ENCODE measurements at regions not wholly inside any gene's neighbourhood (a gene's known extent, or its start where the extent isn't known, plus 50 kb on each side); places are given as distances from the start of the nearest gene placed in this dataset.

DNA sequence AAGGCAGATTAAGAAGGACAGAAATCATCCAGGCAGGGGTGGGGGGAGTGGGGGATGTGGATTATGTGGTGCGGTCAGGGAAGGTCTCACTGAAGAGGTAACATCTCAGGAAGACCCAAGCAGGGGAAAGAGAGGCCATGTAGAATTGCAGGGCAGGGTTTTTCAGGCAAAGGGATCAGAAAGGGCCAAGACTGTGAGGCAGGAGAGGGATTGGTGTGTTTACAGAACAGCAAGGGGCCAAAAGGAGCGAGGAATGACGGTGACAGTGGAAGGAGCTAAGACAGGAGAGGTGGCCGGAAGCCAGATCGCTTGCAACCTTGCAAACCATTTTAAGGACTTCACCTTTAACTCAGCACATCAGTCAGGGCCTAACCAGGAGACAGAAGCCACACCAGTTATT, 535.4 kb upstream of the JARID2 start:
- H3K4me1 ChIP-seq, result peaks cover 0 to 3% (median 0%) of the 10 kb centered on the region in 4 donors
- DNase-seq, result no peak
- TF ChIP-seq EP300 (IDR thresholded peaks at IDR 0.05) (no peak), POLR2AphosphoS5 (IDR thresholded peaks at IDR 0.05) (no peak), POLR2A (IDR thresholded peaks at IDR 0.05) (no peak)
- TF ChIP-seq, protein P1, sequence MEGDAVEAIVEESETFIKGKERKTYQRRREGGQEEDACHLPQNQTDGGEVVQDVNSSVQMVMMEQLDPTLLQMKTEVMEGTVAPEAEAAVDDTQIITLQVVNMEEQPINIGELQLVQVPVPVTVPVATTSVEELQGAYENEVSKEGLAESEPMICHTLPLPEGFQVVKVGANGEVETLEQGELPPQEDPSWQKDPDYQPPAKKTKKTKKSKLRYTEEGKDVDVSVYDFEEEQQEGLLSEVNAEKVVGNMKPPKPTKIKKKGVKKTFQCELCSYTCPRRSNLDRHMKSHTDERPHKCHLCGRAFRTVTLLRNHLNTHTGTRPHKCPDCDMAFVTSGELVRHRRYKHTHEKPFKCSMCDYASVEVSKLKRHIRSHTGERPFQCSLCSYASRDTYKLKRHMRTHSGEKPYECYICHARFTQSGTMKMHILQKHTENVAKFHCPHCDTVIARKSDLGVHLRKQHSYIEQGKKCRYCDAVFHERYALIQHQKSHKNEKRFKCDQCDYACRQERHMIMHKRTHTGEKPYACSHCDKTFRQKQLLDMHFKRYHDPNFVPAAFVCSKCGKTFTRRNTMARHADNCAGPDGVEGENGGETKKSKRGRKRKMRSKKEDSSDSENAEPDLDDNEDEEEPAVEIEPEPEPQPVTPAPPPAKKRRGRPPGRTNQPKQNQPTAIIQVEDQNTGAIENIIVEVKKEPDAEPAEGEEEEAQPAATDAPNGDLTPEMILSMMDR (IDR thresholded peaks at IDR 0.05), result no peak
- no peak overlapping the region for H3K4me3 ChIP-seq
- H3K27me3 ChIP-seq, result no peaks in the 10 kb centered on the region
- ATAC-seq (ENCODE audit: low FRiP score in 2 of 2), result no peak
- no peaks in the 10 kb centered on the region for H3K9me3 ChIP-seq
- peak overlapping the region in 1 of 4 donors; percentile 58 for H3K27ac ChIP-seq
- WGBS, 2 donors, result 93 to 96% methylated on average over 5 of the region's 5 CpGs
- H3K36me3 ChIP-seq, result no peaks in the 10 kb centered on the region

DNA sequence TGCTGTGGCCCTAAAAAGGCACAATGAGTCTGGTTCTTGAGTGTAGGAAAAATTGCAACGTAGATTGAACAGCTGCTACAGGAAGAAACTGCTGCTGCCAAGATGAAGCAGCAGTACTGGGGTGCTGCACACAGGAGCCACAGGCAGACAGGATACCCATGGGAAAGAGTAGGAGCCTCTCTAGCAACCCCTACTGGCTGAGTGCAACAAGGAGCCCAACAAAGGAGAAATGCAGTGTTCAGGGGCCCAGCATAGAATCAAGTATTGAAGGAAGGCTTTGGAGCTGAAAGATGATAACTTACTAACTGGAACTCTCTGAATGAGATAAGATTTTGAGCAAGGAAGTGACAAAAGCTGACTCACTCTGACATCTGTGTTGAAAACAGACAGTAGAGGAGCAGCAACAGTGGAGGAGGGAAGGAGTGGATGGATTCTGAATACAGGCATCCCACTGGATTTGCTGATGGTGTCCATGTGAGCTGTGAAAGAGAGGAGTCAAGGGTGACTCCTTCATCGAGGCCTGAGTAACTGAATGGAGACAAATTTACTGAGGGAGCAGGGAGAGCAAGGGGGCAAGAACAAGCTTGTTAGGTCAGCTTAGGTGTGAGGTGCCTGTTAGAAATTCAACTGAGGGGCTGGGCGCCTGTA, 534.7 kb upstream of the JARID2 start:
- peak overlapping the region in 1 of 4 donors; percentile 58 for H3K27ac ChIP-seq
- peak in 1 of 2 donors; percentile 74 for DNase-seq
- H3K4me3 ChIP-seq, result no peak overlapping the region
- no peaks in the 10 kb centered on the region for H3K36me3 ChIP-seq
- WGBS, 2 donors, result 66 to 77% methylated on average over 3 of the region's 3 CpGs
- TF ChIP-seq, protein P1 (IDR thresholded peaks at IDR 0.05), result peak; percentile 26 to 62 (median 42)
- no peak for TF ChIP-seq POLR2A (IDR thresholded peaks at IDR 0.05)
- no peak for TF ChIP-seq EP300 (IDR thresholded peaks at IDR 0.05)
- TF ChIP-seq POLR2AphosphoS5 (IDR thresholded peaks at IDR 0.05), result no peak
- peaks cover 0 to 3% (median 0%) of the 10 kb centered on the region in 4 donors for H3K4me1 ChIP-seq
- H3K27me3 ChIP-seq, result no peaks in the 10 kb centered on the region
- H3K9me3 ChIP-seq, result no peaks in the 10 kb centered on the region
- peak; percentile 60 to 62 for ATAC-seq (ENCODE audit: low FRiP score in 2 of 2)

DNA sequence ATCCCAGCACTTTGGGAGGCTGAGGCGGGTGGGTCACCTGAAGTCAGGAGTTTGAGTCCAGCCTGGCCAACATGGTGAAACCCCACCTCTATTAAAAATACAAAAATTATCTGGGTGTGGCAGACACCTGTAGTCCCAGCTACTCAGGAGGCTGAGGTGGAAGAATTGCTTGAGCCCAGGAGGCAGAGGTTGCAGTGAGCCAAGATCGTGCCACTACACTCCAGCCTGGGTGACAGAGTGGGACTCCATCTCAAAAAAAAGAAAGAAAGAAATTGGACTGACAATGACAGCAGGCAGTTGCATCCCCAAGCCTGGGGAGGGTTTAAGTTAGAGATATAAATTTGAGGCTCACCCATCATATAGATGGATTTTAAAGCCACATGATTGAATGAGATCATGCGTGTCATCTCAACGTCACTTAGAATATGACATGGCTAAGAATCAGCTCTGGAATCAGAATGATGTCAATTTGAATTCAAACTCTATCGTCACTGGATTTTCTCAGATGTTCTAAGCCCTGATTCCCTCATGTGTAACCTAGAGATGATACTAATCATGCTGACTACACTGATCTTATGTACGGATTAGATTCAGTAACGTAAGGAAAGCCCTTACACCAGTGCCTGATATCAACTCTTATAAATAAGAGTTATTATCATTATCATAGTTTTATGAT, 534.0 kb upstream of the JARID2 start:
- ATAC-seq (ENCODE audit: low FRiP score in 2 of 2) (no peak), DNase-seq (no peak)
- no peaks in the 10 kb centered on the region for H3K27me3 ChIP-seq
- WGBS, 2 donors, result 86 to 93% methylated on average over 7 of the region's 7 CpGs
- H3K27ac ChIP-seq, result peak overlapping the region in 1 of 4 donors; percentile 58
- H3K9me3 ChIP-seq, result no peaks in the 10 kb centered on the region
- no peak overlapping the region for H3K4me3 ChIP-seq
- H3K36me3 ChIP-seq, result no peaks in the 10 kb centered on the region
- H3K4me1 ChIP-seq, result no peaks in the 10 kb centered on the region
- TF ChIP-seq POLR2A (IDR thresholded peaks at IDR 0.05), result no peak
- TF ChIP-seq POLR2AphosphoS5 (IDR thresholded peaks at IDR 0.05), result no peak
- no peak for TF ChIP-seq EP300 (IDR thresholded peaks at IDR 0.05)
- TF ChIP-seq, protein P1 (IDR thresholded peaks at IDR 0.05), result no peak

DNA sequence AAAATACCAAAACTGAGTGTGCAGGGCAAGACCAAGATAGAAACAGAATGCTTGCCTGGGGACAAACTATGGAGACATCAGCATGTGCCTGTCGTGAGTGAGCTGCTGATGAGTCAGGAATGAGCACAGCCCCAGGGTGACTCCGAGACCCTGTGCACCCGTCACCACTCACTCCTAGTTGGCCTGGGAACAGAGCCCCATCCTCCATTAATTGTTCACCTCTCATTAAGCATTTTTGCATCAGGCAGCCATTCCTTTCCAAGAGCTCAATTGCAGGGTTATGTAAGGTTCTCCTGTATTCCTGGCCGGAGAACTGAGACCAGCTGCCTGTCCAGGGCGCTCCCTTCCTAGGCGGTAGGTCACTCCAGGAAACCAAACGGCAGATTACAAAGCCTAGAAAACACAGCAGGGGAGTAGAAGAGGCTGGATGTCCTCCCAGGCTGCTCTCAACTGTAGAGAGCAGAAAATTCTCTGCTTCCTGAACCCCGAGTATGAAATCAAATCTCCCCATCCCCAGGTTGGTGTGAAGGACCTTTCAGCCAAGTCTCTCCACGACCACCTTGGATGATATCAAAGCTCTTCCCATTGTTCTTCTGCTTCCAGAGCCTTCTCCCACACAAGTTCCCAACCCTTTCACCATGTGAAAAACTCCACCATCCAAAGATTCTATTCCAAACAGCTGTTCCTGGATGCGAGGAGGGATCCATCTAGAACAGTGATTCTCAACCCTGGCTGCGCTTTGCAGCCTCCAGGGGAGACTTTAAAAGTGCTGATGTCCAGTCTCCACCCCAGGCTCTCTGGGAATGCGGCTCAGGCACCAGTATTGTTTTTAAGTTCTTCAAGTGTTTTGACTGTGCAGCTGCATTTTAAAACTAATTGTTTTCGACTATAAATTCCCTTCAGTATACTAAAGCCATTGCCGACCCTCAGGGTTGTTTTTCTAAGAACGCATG, 532.6 kb upstream of the JARID2 start:
- no peak overlapping the region for H3K4me3 ChIP-seq
- H3K27ac ChIP-seq, result no peak overlapping the region
- no peaks in the 10 kb centered on the region for H3K36me3 ChIP-seq
- DNase-seq, result peak in 1 of 2 donors; percentile 45
- peak; percentile 27 to 30 for TF ChIP-seq POLR2AphosphoS5 (IDR thresholded peaks at IDR 0.05)
- no peak for TF ChIP-seq EP300 (IDR thresholded peaks at IDR 0.05)
- WGBS, 2 donors, result 73 to 81% methylated on average over 15 of the region's 15 CpGs
- no peaks in the 10 kb centered on the region for H3K4me1 ChIP-seq
- H3K9me3 ChIP-seq, result no peaks in the 10 kb centered on the region
- no peaks in the 10 kb centered on the region for H3K27me3 ChIP-seq
- ATAC-seq (ENCODE audit: low FRiP score in 2 of 2), result peak; percentile 70 to 80

Measured in upper lobe of left lung (tissue), 6 donors.